ENCODE measurements at regions not wholly inside any gene's neighbourhood (a gene's known extent, or its start where the extent isn't known, plus 50 kb on each side); places are given as distances from the start of the nearest gene placed in this dataset.

- no peak for TF ChIP-seq CTCF (tag by site-specific recombination; IDR thresholded peaks at IDR 0.05)
- TF ChIP-seq YY2 (tag by site-specific recombination; IDR thresholded peaks at IDR 0.05), result 0 out of 2 replicates have a peak, but pooled peaks have one; percentile 29
- TF ChIP-seq ZBTB1 (tag by site-specific recombination; IDR thresholded peaks at IDR 0.05), result no peak
- TF ChIP-seq ZNF362 (tag by site-specific recombination; IDR thresholded peaks at IDR 0.05), result no peak
- TF ChIP-seq KLF9 (tag by site-specific recombination; IDR thresholded peaks at IDR 0.05; ENCODE audit: low read depth), result no peak
- no peak for TF ChIP-seq ZNF843 (tag by site-specific recombination; IDR thresholded peaks at IDR 0.05)
- TF ChIP-seq ZNF518A (tag by site-specific recombination; conservative IDR thresholded peaks at IDR 0.05; ENCODE audit: low read depth), result peak; percentile 33; the same call in 1 of the 2 replicates
- TF ChIP-seq ZNF600 (tag by site-specific recombination; IDR thresholded peaks at IDR 0.05), result no peak
- no peak for TF ChIP-seq PATZ1 (tag by site-specific recombination; IDR thresholded peaks at IDR 0.05)
- TF ChIP-seq PBX3 (CRISPR knock-in tag; IDR thresholded peaks at IDR 0.05), result no peak
- TF ChIP-seq ZNF660 (tag by site-specific recombination; IDR thresholded peaks at IDR 0.05), result no peak
- no peak for TF ChIP-seq ZNF596 (tag by site-specific recombination; IDR thresholded peaks at IDR 0.05)
- TF ChIP-seq ZFP3 (tag by site-specific recombination; IDR thresholded peaks at IDR 0.05; ENCODE audit: low read depth), result no peak
- TF ChIP-seq ZFP41 (tag by site-specific recombination; IDR thresholded peaks at IDR 0.05; ENCODE audit: borderline replicate concordance), result no peak
- no peak for TF ChIP-seq ZNF2 (tag by site-specific recombination; IDR thresholded peaks at IDR 0.05)
- TF ChIP-seq SP2 (tag by site-specific recombination; IDR thresholded peaks at IDR 0.05), result no peak
- TF ChIP-seq ZFP69B (tag by site-specific recombination; IDR thresholded peaks at IDR 0.05), result no peak
- no peak for TF ChIP-seq ZBTB49 (tag by site-specific recombination; IDR thresholded peaks at IDR 0.05; ENCODE audit: low read depth)
- TF ChIP-seq ZNF19 (tag by site-specific recombination; IDR thresholded peaks at IDR 0.05; ENCODE audit: low read depth), result no peak
- no peak for TF ChIP-seq ZNF121 (tag by site-specific recombination; IDR thresholded peaks at IDR 0.05)
- TF ChIP-seq SALL2 (tag by site-specific recombination; IDR thresholded peaks at IDR 0.05; ENCODE audit: borderline replicate concordance), result no peak
- TF ChIP-seq ZBTB26 (tag by site-specific recombination; optimal IDR thresholded peaks at IDR 0.05), result no peak
- no peak for TF ChIP-seq ZNF169 (tag by site-specific recombination; IDR thresholded peaks at IDR 0.05)
- no peak for TF ChIP-seq ZNF776 (tag by site-specific recombination; IDR thresholded peaks at IDR 0.05; ENCODE audit: borderline replicate concordance)
- no peak for TF ChIP-seq YY1 (tag by site-specific recombination; IDR thresholded peaks at IDR 0.05)
Observed at GRCh38 chr7:20964281-20964918, 177.7 kb upstream of the SP8 start (continued).

Measured in HEK293 (cell line).